SK-N-SH treated with all-trans-retinoic acid at 6 μM for 48 hours (cell line): ENCODE measurements at regions not wholly inside any gene's neighbourhood (a gene's known extent, or its start where the extent isn't known, plus 50 kb on each side); places are given as distances from the start of the nearest gene placed in this dataset.

Source experiments
- ARNTL ChIP-seq: fragments of 450-650 bp; formaldehyde crosslinking; IDR thresholded peaks from 2 replicates; pipeline ENCODE4 v1.5.0; 2020; ENCODE audit warnings: low read depth, mild to moderate bottlenecking, moderate library complexity, borderline replicate concordance
- BACH2 ChIP-seq: fragments of 250-450 bp; sonication (Bioruptor Pico); IDR thresholded peaks from 2 replicates; pipeline ENCODE4 v1.9.0; 2021; ENCODE audit warnings: mild to moderate bottlenecking, borderline replicate concordance
- PPARA ChIP-seq: fragments of 250-450 bp; sonication (Bioruptor Pico); IDR thresholded peaks from 2 replicates; pipeline ENCODE4 v1.5.0; 2020; ENCODE audit warnings: mild to moderate bottlenecking, borderline replicate concordance
- TCF4 ChIP-seq: fragments of 250-450 bp; sonication (Bioruptor Pico); IDR thresholded peaks from 2 replicates; pipeline ENCODE4 v1.8.0; 2021; ENCODE audit warnings: mild to moderate bottlenecking, moderate library complexity, borderline replicate concordance
- ZNF565 ChIP-seq: fragments of 450-650 bp; formaldehyde crosslinking; conservative IDR thresholded peaks from 2 replicates; pipeline ENCODE4 v1.5.0; 2020; ENCODE audit warnings: low read depth, mild to moderate bottlenecking, moderate library complexity
- ZNF8 ChIP-seq: fragments of 450-650 bp; formaldehyde crosslinking; IDR thresholded peaks from 2 replicates; pipeline ENCODE4 v1.5.0; 2020; ENCODE audit warnings: mild to moderate bottlenecking, moderate library complexity
- TF ChIP-seq, protein P1 (sequence below): fragments of 250-450 bp; sonication (Bioruptor Pico); IDR thresholded peaks from 2 replicates; pipeline ENCODE4 v1.8.0; 2020; ENCODE audit warnings: mild to moderate bottlenecking, moderate library complexity, borderline replicate concordance
- TF ChIP-seq, protein P2 (sequence below): fragments of 250-450 bp; sonication (Bioruptor Pico); IDR thresholded peaks from 2 replicates; pipeline ENCODE4 v1.8.0; 2021; ENCODE audit warnings: low read depth, mild to moderate bottlenecking, moderate library complexity, borderline replicate concordance
- TF ChIP-seq, protein P3 (sequence below): fragments of 250-450 bp; sonication (Bioruptor Pico); IDR thresholded peaks from 2 replicates; pipeline ENCODE4 v1.5.1; 2020; ENCODE audit warnings: low read depth, mild to moderate bottlenecking, moderate library complexity

DNA sequence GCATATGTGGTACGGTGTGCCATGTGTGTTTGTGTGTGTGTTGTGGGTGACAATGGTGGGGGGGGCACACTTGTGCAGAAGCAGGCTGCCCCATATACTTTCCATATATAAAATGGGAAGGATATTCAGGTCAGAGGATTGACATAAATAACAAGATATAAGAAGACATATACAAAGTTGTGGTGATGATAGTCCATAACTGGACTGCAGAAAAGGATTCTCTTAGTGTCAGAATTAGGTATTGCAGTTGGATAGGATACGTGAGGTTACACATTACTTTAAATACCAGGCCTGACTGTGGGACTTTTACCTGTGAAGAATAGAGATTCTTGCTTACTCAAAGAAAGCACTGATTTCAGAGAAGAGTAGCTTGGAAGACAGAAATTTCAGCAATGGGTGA is 1260.3 kb downstream of the EPHA7 start:
- TF ChIP-seq PPARA (CRISPR knock-in tag), result no peak
- no peak for TF ChIP-seq BACH2 (CRISPR knock-in tag)
- TF ChIP-seq, protein P1, sequence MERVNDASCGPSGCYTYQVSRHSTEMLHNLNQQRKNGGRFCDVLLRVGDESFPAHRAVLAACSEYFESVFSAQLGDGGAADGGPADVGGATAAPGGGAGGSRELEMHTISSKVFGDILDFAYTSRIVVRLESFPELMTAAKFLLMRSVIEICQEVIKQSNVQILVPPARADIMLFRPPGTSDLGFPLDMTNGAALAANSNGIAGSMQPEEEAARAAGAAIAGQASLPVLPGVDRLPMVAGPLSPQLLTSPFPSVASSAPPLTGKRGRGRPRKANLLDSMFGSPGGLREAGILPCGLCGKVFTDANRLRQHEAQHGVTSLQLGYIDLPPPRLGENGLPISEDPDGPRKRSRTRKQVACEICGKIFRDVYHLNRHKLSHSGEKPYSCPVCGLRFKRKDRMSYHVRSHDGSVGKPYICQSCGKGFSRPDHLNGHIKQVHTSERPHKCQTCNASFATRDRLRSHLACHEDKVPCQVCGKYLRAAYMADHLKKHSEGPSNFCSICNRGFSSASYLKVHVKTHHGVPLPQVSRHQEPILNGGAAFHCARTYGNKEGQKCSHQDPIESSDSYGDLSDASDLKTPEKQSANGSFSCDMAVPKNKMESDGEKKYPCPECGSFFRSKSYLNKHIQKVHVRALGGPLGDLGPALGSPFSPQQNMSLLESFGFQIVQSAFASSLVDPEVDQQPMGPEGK, result no peak
- TF ChIP-seq, protein P2, sequence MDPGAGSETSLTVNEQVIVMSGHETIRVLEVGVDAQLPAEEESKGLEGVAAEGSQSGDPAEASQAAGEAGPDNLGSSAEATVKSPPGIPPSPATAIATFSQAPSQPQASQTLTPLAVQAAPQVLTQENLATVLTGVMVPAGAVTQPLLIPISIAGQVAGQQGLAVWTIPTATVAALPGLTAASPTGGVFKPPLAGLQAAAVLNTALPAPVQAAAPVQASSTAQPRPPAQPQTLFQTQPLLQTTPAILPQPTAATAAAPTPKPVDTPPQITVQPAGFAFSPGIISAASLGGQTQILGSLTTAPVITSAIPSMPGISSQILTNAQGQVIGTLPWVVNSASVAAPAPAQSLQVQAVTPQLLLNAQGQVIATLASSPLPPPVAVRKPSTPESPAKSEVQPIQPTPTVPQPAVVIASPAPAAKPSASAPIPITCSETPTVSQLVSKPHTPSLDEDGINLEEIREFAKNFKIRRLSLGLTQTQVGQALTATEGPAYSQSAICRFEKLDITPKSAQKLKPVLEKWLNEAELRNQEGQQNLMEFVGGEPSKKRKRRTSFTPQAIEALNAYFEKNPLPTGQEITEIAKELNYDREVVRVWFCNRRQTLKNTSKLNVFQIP (CRISPR knock-in tag), result no peak
- TF ChIP-seq, protein P3, sequence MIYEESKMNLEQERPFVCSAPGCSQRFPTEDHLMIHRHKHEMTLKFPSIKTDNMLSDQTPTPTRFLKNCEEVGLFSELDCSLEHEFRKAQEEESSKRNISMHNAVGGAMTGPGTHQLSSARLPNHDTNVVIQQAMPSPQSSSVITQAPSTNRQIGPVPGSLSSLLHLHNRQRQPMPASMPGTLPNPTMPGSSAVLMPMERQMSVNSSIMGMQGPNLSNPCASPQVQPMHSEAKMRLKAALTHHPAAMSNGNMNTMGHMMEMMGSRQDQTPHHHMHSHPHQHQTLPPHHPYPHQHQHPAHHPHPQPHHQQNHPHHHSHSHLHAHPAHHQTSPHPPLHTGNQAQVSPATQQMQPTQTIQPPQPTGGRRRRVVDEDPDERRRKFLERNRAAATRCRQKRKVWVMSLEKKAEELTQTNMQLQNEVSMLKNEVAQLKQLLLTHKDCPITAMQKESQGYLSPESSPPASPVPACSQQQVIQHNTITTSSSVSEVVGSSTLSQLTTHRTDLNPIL (CRISPR knock-in tag), result no peak
- no peak for TF ChIP-seq ZNF565
- TF ChIP-seq ARNTL (CRISPR knock-in tag), result no peak
- TF ChIP-seq ZNF8 (CRISPR knock-in tag), result no peak
- no peak for TF ChIP-seq TCF4 (CRISPR knock-in tag)
